ENCODE measurements at regions not wholly inside any gene's neighbourhood (a gene's known extent, or its start where the extent isn't known, plus 50 kb on each side); places are given as distances from the start of the nearest gene placed in this dataset.
"Not testable (repeated sequence)": the region's sequence is repeated elsewhere in the genome, so short reads cannot be mapped to it uniquely, and the experiment has no call there.

GRCh38 chrX:16347968-16348670 is 180.8 kb downstream of the MAGEB17 start:
- H3K4me3 ChIP-seq (ENCODE audit: low read length) = no peak overlapping the region
- DNase-seq (ENCODE audit: low read depth) = no peak
- no peak for TF ChIP-seq CTCF (conservative IDR thresholded peaks at IDR 0.05; ENCODE audit: low read depth, low read length)

- H3K4me3 ChIP-seq (ENCODE audit: low read length) = no peak overlapping the region
- no peak for TF ChIP-seq CTCF (conservative IDR thresholded peaks at IDR 0.05; ENCODE audit: low read depth, low read length)
- no peak for DNase-seq (ENCODE audit: low read depth)
Measured at GRCh38 chrX:16357902-16358301, 190.6 kb downstream of the MAGEB17 start.

GRCh38 chrX:16360056-16360455 is 192.8 kb downstream of the MAGEB17 start:
- not testable (repeated sequence) for DNase-seq (ENCODE audit: low read depth); H3K4me3 ChIP-seq (ENCODE audit: low read length)

GRCh38 chrX:16368696-16369095 is 201.4 kb downstream of the MAGEB17 start:
- TF ChIP-seq CTCF (conservative IDR thresholded peaks at IDR 0.05; ENCODE audit: low read depth, low read length) = no peak
- no peak for DNase-seq (ENCODE audit: low read depth)
- H3K4me3 ChIP-seq (ENCODE audit: low read length) = no peak overlapping the region

- TF ChIP-seq CTCF (conservative IDR thresholded peaks at IDR 0.05; ENCODE audit: low read depth, low read length) = no peak
- no peak overlapping the region for H3K4me3 ChIP-seq (ENCODE audit: low read length)
- DNase-seq (ENCODE audit: low read depth) = no peak
Measured at GRCh38 chrX:16376056-16376455, 208.8 kb downstream of the MAGEB17 start.

- TF ChIP-seq CTCF (conservative IDR thresholded peaks at IDR 0.05; ENCODE audit: low read depth, low read length) = no peak
- peak; percentile 25 for DNase-seq (ENCODE audit: low read depth)
- H3K4me3 ChIP-seq (ENCODE audit: low read length) = no peak overlapping the region
Measured at GRCh38 chrX:16386126-16386525, 218.8 kb downstream of the MAGEB17 start.

- TF ChIP-seq CTCF (conservative IDR thresholded peaks at IDR 0.05; ENCODE audit: low read depth, low read length) = no peak
- no peak overlapping the region for H3K4me3 ChIP-seq (ENCODE audit: low read length)
- DNase-seq (ENCODE audit: low read depth) = no peak
Measured at GRCh38 chrX:16392597-16392996, 225.3 kb downstream of the MAGEB17 start.
